OCI-LY1 (cell line): ENCODE measurements at regions not wholly inside any gene's neighbourhood (a gene's known extent, or its start where the extent isn't known, plus 50 kb on each side); places are given as distances from the start of the nearest gene placed in this dataset.

Experiments used
- H2AFZ ChIP-seq: fragments of 200-600 bp; sonication (generic), shearing (Covaris generic); 2 replicates; pipeline ENCODE4 v1.6.0; 2014; ENCODE audit warnings: antibody characterized with exemption, mild to moderate bottlenecking, low read length
- H3F3A ChIP-seq: fragments of 200-600 bp; sonication (generic), shearing (Covaris generic); 2 replicates; pipeline ENCODE4 v1.6.0; 2014; ENCODE audit warnings: mild to moderate bottlenecking, antibody characterized with exemption, low read length, moderate library complexity; ENCODE audit not compliant: insufficient read depth
- H3K27ac ChIP-seq: fragments of 200-600 bp; sonication (generic); 2 replicates; pipeline ENCODE4 v1.5.1; 2014; ENCODE audit warnings: low read length, mixed run types, mild to moderate bottlenecking, low read depth; ENCODE audit not compliant: poor library complexity, severe bottlenecking
- H3K27me3 ChIP-seq: fragments of 200-600 bp; sonication (generic); 2 replicates; pipeline ENCODE4 v1.6.0; 2014; ENCODE audit warnings: antibody characterized with exemption, mild to moderate bottlenecking, low read length, moderate library complexity; ENCODE audit not compliant: insufficient read depth
- H3K36me3 ChIP-seq: fragments of 200-600 bp; sonication (generic); 2 replicates; pipeline ENCODE4 v1.6.1; 2014; ENCODE audit warnings: mild to moderate bottlenecking, antibody characterized with exemption, low read length, moderate library complexity, mixed read lengths; ENCODE audit not compliant: insufficient read depth
- H3K4me1 ChIP-seq: fragments of 200-600 bp; sonication (generic); 2 replicates; pipeline ENCODE4 v1.5.1; 2014; ENCODE audit warnings: mild to moderate bottlenecking, low read length, moderate library complexity; ENCODE audit not compliant: insufficient read depth, severe bottlenecking
- H3K4me2 ChIP-seq: fragments of 200-600 bp; sonication (generic), shearing (Covaris generic); 2 replicates; pipeline ENCODE4 v1.6.1; 2014; ENCODE audit warnings: low read length
- H3K4me3 ChIP-seq: fragments of 200-600 bp; sonication (generic); 2 replicates; pipeline ENCODE4 v1.5.1; 2014; ENCODE audit warnings: low read length, low read depth, mild to moderate bottlenecking, mixed read lengths; ENCODE audit not compliant: poor library complexity, severe bottlenecking
- H3K79me2 ChIP-seq: fragments of 200-600 bp; shearing (Covaris generic); 2 replicates; pipeline ENCODE4 v1.6.1; 2016; ENCODE audit warnings: mixed run types, low read length, mixed read lengths; ENCODE audit not compliant: insufficient read depth
- H3K9ac ChIP-seq: fragments of 200-600 bp; sonication (generic), shearing (Covaris generic); 2 replicates; pipeline ENCODE4 v1.6.1; 2014; ENCODE audit warnings: mild to moderate bottlenecking, low read length, mixed read lengths
- H3K9me2 ChIP-seq: fragments of 200-600 bp; sonication (generic), shearing (Covaris generic); 2 replicates; pipeline ENCODE4 v1.6.1; 2014; ENCODE audit warnings: low read depth, mild to moderate bottlenecking, low read length, mixed read lengths
- H3K9me3 ChIP-seq: fragments of 200-600 bp; shearing (Covaris generic); 2 replicates; pipeline ENCODE4 v1.6.1; 2014; ENCODE audit warnings: low read length, mixed read lengths
- H4K20me1 ChIP-seq: fragments of 200-600 bp; sonication (generic), shearing (Covaris generic); 2 replicates; pipeline ENCODE4 v1.6.0; 2016; ENCODE audit warnings: mild to moderate bottlenecking, low read length; ENCODE audit not compliant: insufficient read depth
- CTCF ChIP-seq: fragments of 200-600 bp; sonication (generic), shearing (Covaris generic); IDR thresholded peaks from 2 replicates; pipeline ENCODE4 v1.5.1; 2017; ENCODE audit warnings: mild to moderate bottlenecking, antibody characterized with exemption, low read length, moderate library complexity, mixed read lengths
- EZH2 ChIP-seq: fragments of 200-600 bp; sonication (generic), shearing (Covaris generic); IDR thresholded peaks from 2 replicates; pipeline ENCODE4 v1.8.0; 2017; ENCODE audit warnings: borderline replicate concordance, mixed run types, mild to moderate bottlenecking, antibody characterized with exemption, low read length, moderate library complexity, mixed read lengths

- TF ChIP-seq EZH2 (no peak), CTCF (no peak)
- H3K9me2 ChIP-seq: no peaks in the 10 kb centered on the region
- no peaks in the 10 kb centered on the region for H3K27me3 ChIP-seq
- no peaks in the 10 kb centered on the region for H3K9me3 ChIP-seq
- no peaks in the 10 kb centered on the region for H3K4me1 ChIP-seq
- H3F3A ChIP-seq: no peaks in the 10 kb centered on the region
- H3K4me3 ChIP-seq: no peak overlapping the region
- H4K20me1 ChIP-seq: no peaks in the 10 kb centered on the region
- H3K9ac ChIP-seq: no peak overlapping the region
- H2AFZ ChIP-seq: no peak overlapping the region
- H3K79me2 ChIP-seq: no peaks in the 10 kb centered on the region
- no peak overlapping the region for H3K27ac ChIP-seq
- H3K36me3 ChIP-seq: no peaks in the 10 kb centered on the region
- H3K4me2 ChIP-seq: 0 out of 2 replicates have a peak overlapping the region, but pooled peaks have one; percentile 12
Measured at GRCh38 chr4:59685626-59686025, 1514.5 kb upstream of the ADGRL3 start.

GRCh38 chr4:59689149-59689548 is 1511.0 kb upstream of the ADGRL3 start:
- no peaks in the 10 kb centered on the region for H3K9me2 ChIP-seq
- no peak overlapping the region for H2AFZ ChIP-seq
- H3K9ac ChIP-seq: no peak overlapping the region
- no peaks in the 10 kb centered on the region for H3K79me2 ChIP-seq
- H3K4me1 ChIP-seq: no peaks in the 10 kb centered on the region
- H4K20me1 ChIP-seq: no peaks in the 10 kb centered on the region
- no peaks in the 10 kb centered on the region for H3F3A ChIP-seq
- H3K4me3 ChIP-seq: no peak overlapping the region
- H3K27me3 ChIP-seq: no peaks in the 10 kb centered on the region
- H3K4me2 ChIP-seq: no peak overlapping the region
- H3K9me3 ChIP-seq: no peaks in the 10 kb centered on the region
- H3K27ac ChIP-seq: no peak overlapping the region
- no peaks in the 10 kb centered on the region for H3K36me3 ChIP-seq
- no peak for TF ChIP-seq EZH2

GRCh38 chr4:59695355-59696053 is 1504.6 kb upstream of the ADGRL3 start:
- no peaks in the 10 kb centered on the region for H3K27me3 ChIP-seq
- no peaks in the 10 kb centered on the region for H3K9me3 ChIP-seq
- H3K4me3 ChIP-seq: no peak overlapping the region
- H3K36me3 ChIP-seq: no peaks in the 10 kb centered on the region
- H3K9me2 ChIP-seq: no peaks in the 10 kb centered on the region
- TF ChIP-seq CTCF: no peak
- no peaks in the 10 kb centered on the region for H4K20me1 ChIP-seq
- H3K4me1 ChIP-seq: no peaks in the 10 kb centered on the region
- no peak overlapping the region for H3K9ac ChIP-seq
- no peaks in the 10 kb centered on the region for H3F3A ChIP-seq
- H3K27ac ChIP-seq: no peak overlapping the region
- no peak overlapping the region for H2AFZ ChIP-seq
- no peaks in the 10 kb centered on the region for H3K79me2 ChIP-seq
- H3K4me2 ChIP-seq: no peak overlapping the region

GRCh38 chr4:59698041-59698440 is 1502.1 kb upstream of the ADGRL3 start:
- H3K9me2 ChIP-seq: no peaks in the 10 kb centered on the region
- no peak overlapping the region for H3K4me3 ChIP-seq
- peaks cover 10% of the 10 kb centered on the region for H3K4me1 ChIP-seq
- H4K20me1 ChIP-seq: no peaks in the 10 kb centered on the region
- H3K9ac ChIP-seq: no peak overlapping the region
- no peak overlapping the region for H3K27ac ChIP-seq
- no peak overlapping the region for H3K4me2 ChIP-seq
- H3K9me3 ChIP-seq: no peaks in the 10 kb centered on the region
- no peak for TF ChIP-seq CTCF
- no peak for TF ChIP-seq EZH2
- no peaks in the 10 kb centered on the region for H3K36me3 ChIP-seq
- H3K79me2 ChIP-seq: no peaks in the 10 kb centered on the region
- no peak overlapping the region for H2AFZ ChIP-seq
- H3K27me3 ChIP-seq: no peaks in the 10 kb centered on the region
- no peaks in the 10 kb centered on the region for H3F3A ChIP-seq
